ENCODE measurements at regions not wholly inside any gene's neighbourhood (a gene's known extent, or its start where the extent isn't known, plus 50 kb on each side); places are given as distances from the start of the nearest gene placed in this dataset.
A peak's percentile ranks its signal among the peaks of the same experiment; 100 is the strongest.

GRCh38 chr2:62410015-62410453 is 96.0 kb downstream of the TMEM17 start:
- intact Hi-C loops (cut with micrococcal nuclease; ENCODE audit: unreplicated experiment) = loop anchor here (2.0 to 5.0 kb wide), 6 partner anchors 79 to 645 kb away; partner anchors contain the start of gene B3GNT2
- TF ChIP-seq CTCF (IDR thresholded peaks at IDR 0.05; ENCODE audit: insufficient read depth in 1 of 2, low read depth in 1 of 2, low read length in 1 of 2, severe bottlenecking in 1 of 2, unreplicated experiment in 1 of 2) = no peak
- no peak overlapping the region for H3K4me3 Mint-ChIP-seq (ENCODE audit: unreplicated experiment)
- H3K27me3 Mint-ChIP-seq (ENCODE audit: insufficient read depth, unreplicated experiment) = no peaks in the 10 kb centered on the region
- no peaks in the 10 kb centered on the region for H3K9me3 Mint-ChIP-seq (ENCODE audit: unreplicated experiment)
- no peak overlapping the region for H3K4me3 ChIP-seq (ENCODE audit: low read depth, low read length)
- H3K4me1 Mint-ChIP-seq (ENCODE audit: low read depth, unreplicated experiment) = peaks cover 58% of the 10 kb centered on the region
- POLR2A ChIA-PET = interaction anchor here (0.6 kb wide), 1 partner anchor 80 kb away, joined by 3 read pairs; no protein-coding TSS in a partner anchor
- no peaks in the 10 kb centered on the region for H3K27me3 ChIP-seq (replicated peaks; ENCODE audit: control insufficient read depth, insufficient read depth, low read length)
- H3K9me3 ChIP-seq = no peaks in the 10 kb centered on the region
- BruUV-seq (replicated peaks) = no TSS peak
- H3K4me1 ChIP-seq = peaks cover 50% of the 10 kb centered on the region
- CTCF ChIA-PET = interaction anchor here (0.6 to 1.3 kb wide), 3 partner anchors 47 to 482 kb away, joined by 3 to 7 read pairs (median 4); no protein-coding TSS in a partner anchor
- H3K36me3 ChIP-seq (ENCODE audit: control insufficient read depth, insufficient read depth, low read length) = no peaks in the 10 kb centered on the region
- peak in 1 of 2 experiments; percentile 28 for DNase-seq
- peak overlapping the region; percentile 84 for H3K27ac Mint-ChIP-seq (ENCODE audit: unreplicated experiment)
- H3K36me3 Mint-ChIP-seq (ENCODE audit: insufficient read depth, unreplicated experiment) = peaks cover 4% of the 10 kb centered on the region

DNA sequence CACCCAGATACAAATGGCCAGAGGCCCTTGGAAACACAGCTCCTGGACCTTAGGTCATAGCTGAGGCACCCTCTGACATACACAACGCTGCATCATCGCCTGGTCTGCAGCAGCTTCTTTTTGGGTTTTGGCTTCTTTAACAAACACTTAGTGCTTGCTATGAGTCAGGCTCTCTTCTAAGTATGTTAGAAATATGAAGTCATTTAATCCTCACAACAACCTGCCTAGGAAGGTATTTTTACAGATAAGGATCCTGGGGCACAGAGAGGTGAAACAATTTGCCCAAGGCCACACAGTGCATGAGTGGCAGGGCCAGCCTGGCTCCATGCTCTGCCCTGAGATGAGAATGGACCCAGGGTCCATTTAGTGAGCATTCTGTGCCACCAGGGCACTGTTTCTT is 96.6 kb downstream of the TMEM17 start:
- DNase-seq = peak in 1 of 2 experiments; percentile 16
- CTCF ChIA-PET = no interaction called here
- Histone ChIP-seq H3K4me1 (peaks cover 50% of the 10 kb centered on the region), H3K36me3 (ENCODE audit: control insufficient read depth, insufficient read depth, low read length) (no peaks in the 10 kb centered on the region), H3K9me3 (no peaks in the 10 kb centered on the region), H3K4me3 (ENCODE audit: low read depth, low read length) (no peak overlapping the region), H3K27me3 (replicated peaks; ENCODE audit: control insufficient read depth, insufficient read depth, low read length) (no peaks in the 10 kb centered on the region)
- H3K27ac Mint-ChIP-seq (ENCODE audit: unreplicated experiment) = peak overlapping the region; percentile 84
- POLR2A ChIA-PET = no interaction called here
- no peak for TF ChIP-seq CTCF (IDR thresholded peaks at IDR 0.05; ENCODE audit: insufficient read depth in 1 of 2, low read depth in 1 of 2, low read length in 1 of 2, severe bottlenecking in 1 of 2, unreplicated experiment in 1 of 2)
- peaks cover 4% of the 10 kb centered on the region for H3K36me3 Mint-ChIP-seq (ENCODE audit: insufficient read depth, unreplicated experiment)
- H3K4me3 Mint-ChIP-seq (ENCODE audit: unreplicated experiment) = no peak overlapping the region
- intact Hi-C loops (cut with micrococcal nuclease; ENCODE audit: unreplicated experiment) = no loop called here
- H3K9me3 Mint-ChIP-seq (ENCODE audit: unreplicated experiment) = no peaks in the 10 kb centered on the region
- no TSS peak for BruUV-seq (replicated peaks)
- H3K27me3 Mint-ChIP-seq (ENCODE audit: insufficient read depth, unreplicated experiment) = no peaks in the 10 kb centered on the region
- H3K4me1 Mint-ChIP-seq (ENCODE audit: low read depth, unreplicated experiment) = peaks cover 58% of the 10 kb centered on the region

GRCh38 chr2:62408241-62408677 is 97.7 kb downstream of the TMEM17 start:
- H3K4me1 ChIP-seq = peaks cover 50% of the 10 kb centered on the region
- POLR2A ChIA-PET = no interaction called here

More at GRCh38 chr2:62408241-62408677, 97.7 kb downstream of the TMEM17 start:
- CTCF ChIA-PET = no interaction called here
- H3K4me3 ChIP-seq (ENCODE audit: low read depth, low read length) = no peak overlapping the region
- Mint-ChIP-seq H3K9me3 (ENCODE audit: unreplicated experiment) (no peaks in the 10 kb centered on the region), H3K36me3 (ENCODE audit: insufficient read depth, unreplicated experiment) (peaks cover 4% of the 10 kb centered on the region), H3K27me3 (ENCODE audit: insufficient read depth, unreplicated experiment) (no peaks in the 10 kb centered on the region), H3K4me1 (ENCODE audit: low read depth, unreplicated experiment) (peaks cover 58% of the 10 kb centered on the region), H3K27ac (ENCODE audit: unreplicated experiment) (peak overlapping the region; percentile 84), H3K4me3 (ENCODE audit: unreplicated experiment) (no peak overlapping the region)
- no peak for DNase-seq
- intact Hi-C loops (cut with micrococcal nuclease; ENCODE audit: unreplicated experiment) = no loop called here
- no TSS peak for BruUV-seq (replicated peaks)
- no peaks in the 10 kb centered on the region for H3K9me3 ChIP-seq
- H3K36me3 ChIP-seq (ENCODE audit: control insufficient read depth, insufficient read depth, low read length) = no peaks in the 10 kb centered on the region
- TF ChIP-seq CTCF (IDR thresholded peaks at IDR 0.05; ENCODE audit: insufficient read depth in 1 of 2, low read depth in 1 of 2, low read length in 1 of 2, severe bottlenecking in 1 of 2, unreplicated experiment in 1 of 2) = no peak
- no peaks in the 10 kb centered on the region for H3K27me3 ChIP-seq (replicated peaks; ENCODE audit: control insufficient read depth, insufficient read depth, low read length)
